ENCODE measurements at regions not wholly inside any gene's neighbourhood (a gene's known extent, or its start where the extent isn't known, plus 50 kb on each side); places are given as distances from the start of the nearest gene placed in this dataset.

DNA sequence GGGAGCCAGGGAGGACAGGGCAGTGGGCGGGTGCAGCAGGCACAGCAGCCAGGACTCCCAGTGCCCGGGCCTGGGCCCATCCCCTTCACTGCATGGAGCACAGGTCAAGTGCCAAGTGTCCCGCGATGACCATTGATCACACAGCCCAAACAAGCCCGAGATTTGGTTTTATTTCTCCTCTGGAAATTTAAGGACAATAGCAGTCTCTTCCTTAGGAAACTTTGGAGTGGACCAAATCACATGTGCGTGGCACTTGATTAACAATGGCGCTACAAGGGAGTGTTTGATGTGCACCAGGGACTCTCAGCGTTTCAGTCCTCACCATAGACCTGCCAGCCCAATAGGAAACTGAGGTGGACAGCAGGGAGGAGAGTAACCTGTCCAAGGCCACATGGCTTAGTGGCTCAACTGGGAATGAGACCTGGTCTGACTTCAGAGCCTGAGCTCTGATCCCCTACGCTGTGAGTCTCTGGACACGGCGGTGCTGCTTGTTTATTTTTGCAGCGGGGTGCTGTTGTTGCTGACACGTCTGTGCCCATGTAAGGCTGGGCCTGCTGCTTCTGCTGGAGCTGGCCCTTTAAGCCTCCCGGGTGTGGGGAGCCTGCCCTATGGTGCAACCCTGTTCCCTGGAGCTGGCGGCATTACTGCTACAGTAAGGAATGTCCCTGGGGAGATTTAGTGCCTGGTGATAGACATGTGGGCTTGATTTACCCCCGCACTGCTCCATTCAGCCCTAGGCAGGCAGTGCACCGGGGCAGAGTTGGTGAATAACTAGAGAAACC lies 194.2 kb downstream of the INHBB start:
- TF ChIP-seq ARID2 (IDR thresholded peaks at IDR 0.05) (no peak), XRCC4 (IDR thresholded peaks at IDR 0.05; ENCODE audit: extremely low read depth, insufficient read depth, insufficient read length) (no peak), ZNF197 (CRISPR knock-in tag; IDR thresholded peaks at IDR 0.05; ENCODE audit: low read depth) (no peak)
- Histone ChIP-seq H3K9me1 (ENCODE audit: control insufficient read depth, insufficient read depth, low read length) (no peaks in the 10 kb centered on the region), H3K27me3 (ENCODE audit: control insufficient read depth in 2 of 2, insufficient read depth in 2 of 2, low read length in 2 of 2) (peaks cover 9 to 75% of the 10 kb centered on the region in 2 experiments; a peak in 3 of 5 replicates), H3K4me1 (replicated peaks in 1 of 2; ENCODE audit: control insufficient read depth in 2 of 2, insufficient read depth in 2 of 2, low read length in 2 of 2) (no peaks in the 10 kb centered on the region), H3K4me2 (ENCODE audit: insufficient read depth, low read length) (no peak overlapping the region), H3K9ac (ENCODE audit: insufficient read depth in 1 of 2, low read depth in 2 of 2, low read length in 2 of 2) (no peak overlapping the region), H3K4me3 (no peak overlapping the region), H3K79me2 (ENCODE audit: control insufficient read depth, insufficient read depth, low read length) (no peaks in the 10 kb centered on the region), H2AFZ (ENCODE audit: low read depth, low read length) (no peak overlapping the region), H4K20me1 (replicated peaks; ENCODE audit: control insufficient read depth, insufficient read depth, low read length) (peaks cover 5% of the 10 kb centered on the region; the same call in 1 of the 2 replicates), H3K36me3 (ENCODE audit: control insufficient read depth, insufficient read depth, low read length) (no peaks in the 10 kb centered on the region), H3K27ac (ENCODE audit: extremely low read depth, low read depth, low read length) (no peak overlapping the region), H3K9me3 (replicated peaks; ENCODE audit: control insufficient read depth, insufficient read depth, low read depth, low read length) (no peaks in the 10 kb centered on the region)
- ATAC-seq (no peak), FAIRE-seq (no peak), DNase-seq (ENCODE audit: extremely low read depth in 1 of 4, low spot score in 3 of 4) (no peak)
- WGBS (ENCODE audit: insufficient coverage, low coverage, missing lambda C conversion rate) = under 1% methylated on average over 17 of the region's 17 CpGs
- intact Hi-C loops (cut with micrococcal nuclease) = no loop called here
- in situ Hi-C loops (cut with MboI) = no loop called here
- POLR2A ChIA-PET = no interaction called here
- no TSS peak for BruUV-seq (replicated peaks)
- CTCF ChIA-PET (ENCODE audit: low intra/inter-chr PET ratio) = no interaction called here

- Histone ChIP-seq H4K20me1 (replicated peaks; ENCODE audit: control insufficient read depth, insufficient read depth, low read length) (peaks cover 5% of the 10 kb centered on the region; the same call in 1 of the 2 replicates), H2AFZ (ENCODE audit: low read depth, low read length) (no peak overlapping the region), H3K27ac (ENCODE audit: extremely low read depth, low read depth, low read length) (no peak overlapping the region), H3K9me1 (ENCODE audit: control insufficient read depth, insufficient read depth, low read length) (no peaks in the 10 kb centered on the region), H3K9ac (ENCODE audit: insufficient read depth in 1 of 2, low read depth in 2 of 2, low read length in 2 of 2) (no peak overlapping the region), H3K36me3 (ENCODE audit: control insufficient read depth, insufficient read depth, low read length) (no peaks in the 10 kb centered on the region), H3K9me3 (replicated peaks; ENCODE audit: control insufficient read depth, insufficient read depth, low read depth, low read length) (no peaks in the 10 kb centered on the region), H3K27me3 (ENCODE audit: control insufficient read depth in 2 of 2, insufficient read depth in 2 of 2, low read length in 2 of 2) (peaks cover 14 to 81% of the 10 kb centered on the region in 2 experiments; a peak in 3 of 5 replicates), H3K79me2 (ENCODE audit: control insufficient read depth, insufficient read depth, low read length) (no peaks in the 10 kb centered on the region), H3K4me2 (ENCODE audit: insufficient read depth, low read length) (no peak overlapping the region), H3K4me1 (replicated peaks in 1 of 2; ENCODE audit: control insufficient read depth in 2 of 2, insufficient read depth in 2 of 2, low read length in 2 of 2) (no peaks in the 10 kb centered on the region), H3K4me3 (no peak overlapping the region)
- BruUV-seq (replicated peaks) = no TSS peak
- ChIA-PET POLR2A (no interaction called here), CTCF (ENCODE audit: low intra/inter-chr PET ratio) (no interaction called here)
- 0% methylated on average over 13 of the region's 13 CpGs for WGBS (ENCODE audit: insufficient coverage, low coverage, missing lambda C conversion rate)
- FAIRE-seq (no peak), ATAC-seq (no peak), DNase-seq (ENCODE audit: extremely low read depth in 1 of 4, low spot score in 3 of 4) (no peak)
- intact Hi-C loops (cut with micrococcal nuclease) (no loop called here), in situ Hi-C loops (cut with MboI) (no loop called here)
- no peak for TF ChIP-seq CCAR2 (IDR thresholded peaks at IDR 0.05; ENCODE audit: low read depth, low read length)
- TF ChIP-seq TOE1 (IDR thresholded peaks at IDR 0.05; ENCODE audit: borderline replicate concordance) = no peak
- TF ChIP-seq TOE1 (CRISPR knock-in tag; IDR thresholded peaks at IDR 0.05; ENCODE audit: borderline replicate concordance, low read depth) = no peak
- no peak for TF ChIP-seq TBL1XR1 (IDR thresholded peaks at IDR 0.05; ENCODE audit: low read length in 2 of 2)
Measured at GRCh38 chr2:120540719-120541552, 194.7 kb upstream of the GLI2 start.
